Heart right ventricle (tissue), 16 donors: ENCODE measurements at regions not wholly inside any gene's neighbourhood (a gene's known extent, or its start where the extent isn't known, plus 50 kb on each side); places are given as distances from the start of the nearest gene placed in this dataset.

Experiments
- ATAC-seq, 8 donors: fragments of 200-7000 bp; cut with Tn5 transposase; one replicate each; pipeline ENCODE4 v1.9.1; 2020; ENCODE audit warnings: mild to moderate bottlenecking in 8 of 8, moderate library complexity in 8 of 8, moderate number of reproducible peaks in 1 of 8
- DNase-seq, 2 donors: peaks; one replicate each; pipeline ENCODE4 v3.0.0-alpha.2; 2020
- H3K27ac ChIP-seq, 10 donors: fragments of 200-600 bp; sonication (generic) in 2 of 10; one replicate each; pipeline versions ENCODE4 v1.5.0 to v1.8.0; 2020 to 2022; ENCODE audit warnings: mild to moderate bottlenecking in 3 of 10
- H3K27me3 ChIP-seq, 7 donors: fragments of 200-600 bp; one replicate each; pipeline ENCODE4 v1.8.0; 2021 to 2022; ENCODE audit warnings: mild to moderate bottlenecking in 2 of 7
- H3K36me3 ChIP-seq, 9 donors: fragments of 200-600 bp; sonication (generic) in 1 of 9; one replicate each; pipeline versions ENCODE4 v1.5.0 to v1.8.0; 2020 to 2022; ENCODE audit warnings: mild to moderate bottlenecking in 2 of 9
- H3K4me1 ChIP-seq, 9 donors: fragments of 200-600 bp; sonication (generic) in 1 of 9; one replicate each; pipeline versions ENCODE4 v1.5.0 to v1.8.0; 2020 to 2022; ENCODE audit warnings: mild to moderate bottlenecking in 4 of 9
- H3K4me3 ChIP-seq, 10 donors: fragments of 200-600 bp; sonication (generic) in 2 of 10; one replicate each; pipeline versions ENCODE4 v1.5.0 to v1.8.0; 2020 to 2022; ENCODE audit warnings: mild to moderate bottlenecking in 7 of 10, moderate library complexity in 2 of 10
- H3K9me3 ChIP-seq, 11 donors: fragments of 200-600 bp in 10 of 11; sonication (generic) in 2 of 11; one replicate each; pipeline versions ENCODE4 v1.5.0 to v1.8.0; 2013 to 2022; ENCODE audit warnings: mild to moderate bottlenecking in 2 of 11, control low read depth in 1 of 11, moderate library complexity in 1 of 11
- CTCF ChIP-seq, 9 donors: fragments of 200-600 bp; sonication (generic) in 2 of 9; IDR thresholded peaks; one replicate each; pipeline versions ENCODE4 v1.5.0 to v1.8.0; 2021 to 2022; ENCODE audit warnings: antibody characterized with exemption in 9 of 9, mild to moderate bottlenecking in 5 of 9, moderate library complexity in 1 of 9
- WGBS, 2 donors: extraction: QIAGEN DNeasy Blood & Tissue Kit; methylation state at CpG; one replicate each; pipeline ENCODE4 v1.1.7; 2013; ENCODE audit warnings: inconsistent platforms in 1 of 2; 5-methylcytosine and 5-hydroxymethylcytosine counted together
- intact Hi-C, 10 donors: fragments of 100-400 bp; cut with DNase I; formaldehyde crosslinking; loops; one replicate each; pipeline versions ENCODE4 v1.11.1 to v1.14.2; 2022
- donor health status: Arrhythmogenic right ventricular cardiomyopathy.
- donor health status: ischemic (EF 13 %, LVEDD 7.1; RV severe dilation, severe dysfunction).
- donor health status: healthy with polysubstance abuse.
- donor health status: DM: no; HTN: yes; CAD: no.
- donor health status: DM: no; HTN: no; CAD: no.
- donor health status: ischemic (EF 25% LVEDD 6.9; RV normal size, moderate dysfunction).
- donor health status: ischemic (EF 25% LVEDD 5.7; RV mildly dilated, moderate dysfunction).
- donor health status: healthy.
- donor health status: DM: yes; HTN: yes; CAD: no.
- donor health status: Ischemic cardiomyopathy.
- donor health status: ischemic (EF 35%, LVEDD 5.7; RV mildly dilated, moderate dysfunction).
- donor health status: nonischemic (EF 11% LVEDD 7.7; RV severe dilation, severe dysfunction).
- donor health status: DM: yes; HTN: yes; CAD: no.
- donor health status: PGD.
- donor health status: ischemic (EF 29% LVEDD 5.4; RV normal size, mild dysfunction).
- donor health status: nonischemic (EF 23%, LVEDD 6.1; RV moderate dilation, normal function).

DNA sequence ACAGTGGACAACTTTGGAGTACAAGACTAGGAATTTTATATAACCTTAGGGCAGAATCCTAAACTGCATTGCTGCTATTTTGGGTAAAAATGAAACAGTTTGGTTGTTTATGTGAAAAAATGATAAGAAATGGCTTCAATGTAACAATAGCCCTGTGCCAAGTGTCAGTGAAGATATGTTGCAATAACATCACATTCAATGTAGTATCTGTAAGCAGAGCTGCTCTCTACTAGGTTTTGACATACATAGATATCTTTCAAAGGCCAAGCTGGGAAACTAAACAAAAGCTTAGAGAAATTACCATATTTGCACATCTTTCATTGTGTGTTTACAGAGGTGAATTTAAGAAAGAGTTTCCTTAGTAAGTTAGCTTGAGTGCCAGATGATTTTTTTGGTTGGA is 135.0 kb upstream of the DOK6 start:
- Histone ChIP-seq H3K27ac (no peak overlapping the region), H3K27me3 (no peaks in the 10 kb centered on the region), H3K4me3 (no peak overlapping the region), H3K9me3 (peaks cover 0 to 17% (median 0%) of the 10 kb centered on the region in 11 donors), H3K4me1 (no peaks in the 10 kb centered on the region), H3K36me3 (no peaks in the 10 kb centered on the region)
- no peak for ATAC-seq
- DNase-seq, result no peak
- TF ChIP-seq CTCF (IDR thresholded peaks at IDR 0.05), result no peak
- intact Hi-C loops, result no loop called here

DNA sequence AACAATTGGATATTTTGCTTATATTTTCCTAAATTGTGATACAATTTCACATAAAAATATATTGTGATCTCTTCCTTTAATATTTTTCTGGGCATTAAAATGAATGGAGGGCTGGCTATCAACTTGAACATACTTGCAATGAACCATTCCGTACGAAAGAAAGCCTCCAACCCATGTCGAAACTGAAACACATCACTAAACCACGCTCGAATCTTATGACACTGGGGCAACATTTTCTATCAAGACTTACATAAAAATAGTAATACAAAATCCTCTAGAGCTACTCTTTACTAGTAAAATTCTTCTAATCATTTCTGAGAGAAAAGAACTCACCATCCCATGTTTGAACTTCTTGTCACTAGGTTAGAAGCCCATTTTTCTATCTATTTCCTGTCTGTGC is 132.8 kb upstream of the DOK6 start:
- DNase-seq (no peak), ATAC-seq (no peak)
- TF ChIP-seq CTCF (IDR thresholded peaks at IDR 0.05), result no peak
- Histone ChIP-seq H3K4me3 (no peak overlapping the region), H3K27ac (no peak overlapping the region), H3K27me3 (no peaks in the 10 kb centered on the region), H3K36me3 (no peaks in the 10 kb centered on the region), H3K9me3 (peaks cover 0 to 17% (median 0%) of the 10 kb centered on the region in 11 donors), H3K4me1 (no peaks in the 10 kb centered on the region)
- intact Hi-C loops, result no loop called here
- 94 to 97% methylated on average over 5 of the region's 5 CpGs for WGBS, 2 donors

DNA sequence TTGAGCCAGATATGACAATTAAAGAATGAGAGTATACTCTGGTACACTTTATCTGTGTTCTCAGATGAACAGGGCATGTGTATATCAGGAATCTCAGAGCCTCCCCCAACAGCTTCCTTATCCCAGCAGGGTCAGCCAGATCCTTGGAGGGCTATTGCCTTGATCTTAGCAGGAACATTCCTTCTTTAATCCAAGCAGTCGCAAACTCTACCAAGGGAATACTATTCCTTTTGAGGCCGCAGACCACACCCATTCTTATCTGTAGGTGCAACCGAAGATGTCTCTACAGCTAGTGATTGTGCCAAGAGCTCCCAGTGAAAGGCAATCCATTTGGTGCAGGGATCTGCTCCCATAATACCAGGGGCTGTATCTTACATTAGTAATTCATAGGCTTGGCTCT is 118.3 kb upstream of the DOK6 start:
- Histone ChIP-seq H3K9me3 (peaks cover 0 to 7% (median 0%) of the 10 kb centered on the region in 11 donors), H3K27me3 (no peaks in the 10 kb centered on the region), H3K27ac (no peak overlapping the region), H3K4me1 (no peaks in the 10 kb centered on the region), H3K36me3 (no peaks in the 10 kb centered on the region), H3K4me3 (no peak overlapping the region)
- ATAC-seq, result no peak
- TF ChIP-seq CTCF (IDR thresholded peaks at IDR 0.05), result no peak
- no peak for DNase-seq
- 40 to 52% methylated on average over 3 of the region's 3 CpGs for WGBS, 2 donors
- intact Hi-C loops, result no loop called here

- WGBS, 2 donors, result 85 to 94% methylated on average over 5 of the region's 5 CpGs
- H3K9me3 ChIP-seq, result peaks cover 0 to 7% (median 0%) of the 10 kb centered on the region in 11 donors
- no peak for TF ChIP-seq CTCF (IDR thresholded peaks at IDR 0.05)
- no peak overlapping the region for H3K27ac ChIP-seq
- no peaks in the 10 kb centered on the region for H3K27me3 ChIP-seq
- intact Hi-C loops, result no loop called here
- H3K36me3 ChIP-seq, result no peaks in the 10 kb centered on the region
- H3K4me1 ChIP-seq, result no peaks in the 10 kb centered on the region
- no peak overlapping the region for H3K4me3 ChIP-seq
- ATAC-seq (no peak), DNase-seq (no peak)
These were observed 109.6 kb upstream of the DOK6 start for GRCh38 chr18:69291044-69291443.

- H3K4me1 ChIP-seq, result no peaks in the 10 kb centered on the region
- intact Hi-C loops, result no loop called here
- no peak for ATAC-seq
- WGBS, 2 donors, result 86% methylated on average over 5 of the region's 5 CpGs
- H3K27me3 ChIP-seq, result no peaks in the 10 kb centered on the region
- H3K4me3 ChIP-seq, result no peak overlapping the region
- peaks cover 0 to 5% (median 0%) of the 10 kb centered on the region in 11 donors for H3K9me3 ChIP-seq
- no peak for DNase-seq
- no peak for TF ChIP-seq CTCF (IDR thresholded peaks at IDR 0.05)
- H3K36me3 ChIP-seq, result no peaks in the 10 kb centered on the region
- no peak overlapping the region for H3K27ac ChIP-seq
These were observed 108.9 kb upstream of the DOK6 start for GRCh38 chr18:69291755-69292154.
